ENCODE measurements at regions not wholly inside any gene's neighbourhood (a gene's known extent, or its start where the extent isn't known, plus 50 kb on each side); places are given as distances from the start of the nearest gene placed in this dataset.

DNA sequence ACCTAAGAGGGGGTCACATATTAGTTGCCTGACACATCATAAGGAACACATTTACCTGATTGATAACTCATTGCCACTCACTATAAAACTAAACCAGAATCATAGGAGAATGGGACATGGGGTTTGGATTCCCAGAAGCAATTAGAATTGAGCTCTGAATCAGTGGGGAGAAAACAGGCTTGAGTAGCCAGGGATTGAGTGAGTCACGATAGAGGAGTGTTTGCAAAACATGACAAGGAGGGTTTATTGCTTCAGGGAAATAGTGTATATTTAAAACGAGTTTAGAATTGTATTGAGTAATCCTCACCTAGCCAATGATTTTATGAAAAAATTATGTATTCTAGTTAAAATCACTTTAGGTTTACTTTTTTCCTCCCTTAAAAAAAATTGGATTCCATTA lies 101.1 kb upstream of the THRB start:
- DNase-seq: no peak

DNA sequence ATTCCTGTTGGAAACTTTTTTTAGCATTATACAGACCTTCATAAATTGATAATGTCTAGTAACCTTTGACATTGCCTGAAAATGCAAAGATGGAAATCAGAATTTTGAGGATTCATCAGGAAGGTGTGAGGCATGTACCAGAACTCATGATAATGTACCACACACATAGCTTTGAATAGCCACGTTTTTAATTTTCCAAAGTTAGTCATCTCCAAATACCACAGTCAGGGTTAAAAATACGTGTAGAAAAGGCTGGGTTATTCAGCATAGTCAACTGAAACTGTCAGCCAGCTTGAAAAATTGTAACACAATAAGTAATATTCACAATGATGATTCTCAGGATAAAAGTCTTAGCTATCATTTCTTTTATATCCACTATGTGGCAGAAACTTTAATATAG lies 102.0 kb upstream of the THRB start:
- no peak for DNase-seq

DNA sequence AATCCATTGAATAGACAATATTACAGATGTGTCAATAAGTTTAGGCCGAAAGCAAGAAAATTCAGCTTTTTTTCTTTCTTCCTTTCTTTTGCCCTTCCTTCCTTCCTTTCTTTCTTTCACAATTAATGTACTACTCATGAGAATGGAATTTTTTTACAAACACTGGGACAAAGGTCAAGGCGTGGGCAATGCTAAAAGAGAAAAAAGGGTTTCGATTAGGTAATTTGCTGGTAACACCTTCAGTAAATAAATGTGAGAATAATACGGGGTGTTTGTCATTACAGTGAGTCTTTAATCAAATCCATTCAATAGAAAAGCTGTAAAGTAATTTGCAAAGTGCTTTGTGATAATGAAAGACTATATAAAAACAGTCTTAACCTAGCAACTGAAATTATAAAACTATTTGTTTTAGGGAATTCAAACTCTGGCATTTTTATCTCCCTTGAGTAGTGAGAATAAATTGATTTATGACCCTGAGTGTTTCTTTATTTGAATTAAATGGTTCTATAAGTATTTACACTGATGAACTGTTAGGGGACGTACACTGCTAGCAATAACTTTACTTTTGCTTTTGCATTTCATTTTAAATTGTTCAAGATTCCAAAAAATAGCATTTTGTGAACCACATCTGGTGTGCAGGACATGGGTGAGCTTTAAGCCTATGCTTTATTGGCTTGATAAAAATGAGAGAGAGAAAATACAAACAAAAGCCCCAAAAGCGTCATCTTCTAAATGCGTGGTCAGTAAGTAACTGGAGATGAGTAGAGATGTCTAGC lies 104.2 kb upstream of the THRB start:
- no peak for DNase-seq

DNA sequence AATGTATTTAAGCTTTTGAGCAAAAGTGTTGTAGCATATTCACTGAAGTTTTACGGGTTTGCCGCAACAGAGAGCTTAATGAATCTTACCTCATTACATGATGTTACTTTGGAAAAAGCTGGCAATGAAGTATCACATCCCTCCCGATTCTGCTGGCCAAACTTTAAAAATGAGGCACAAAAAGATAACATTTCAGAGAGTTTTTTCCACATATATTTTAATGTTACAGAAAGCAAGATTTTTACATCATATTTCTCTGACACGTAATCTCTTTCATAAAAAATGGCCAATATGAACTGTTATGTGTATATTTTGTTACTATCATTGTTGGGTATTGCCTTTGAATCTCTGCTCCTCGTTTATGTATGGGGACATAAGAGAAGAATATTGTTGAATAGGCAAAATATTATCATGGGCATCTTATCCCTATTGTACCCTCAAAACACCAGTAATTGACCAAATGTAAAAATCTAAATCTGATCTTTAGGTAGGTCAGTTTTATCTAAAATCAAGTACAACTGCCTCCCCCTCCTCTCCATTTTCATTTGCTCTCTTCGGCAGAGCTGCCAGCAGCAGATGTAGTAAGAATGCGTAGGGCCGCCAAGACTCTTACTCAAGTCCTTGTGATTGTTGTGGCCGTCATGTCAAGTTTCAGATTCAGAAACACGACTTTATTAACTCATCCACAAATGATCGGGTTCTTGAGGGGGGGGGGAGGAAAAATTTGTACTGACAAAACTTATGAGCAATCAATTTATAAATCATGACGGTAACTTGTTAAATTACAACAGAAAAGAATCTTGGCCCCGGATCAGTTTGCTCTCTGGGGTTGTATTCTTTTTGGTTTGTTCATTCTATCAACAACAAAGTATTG lies 106.7 kb upstream of the THRB start:
- DNase-seq: no peak

DNA sequence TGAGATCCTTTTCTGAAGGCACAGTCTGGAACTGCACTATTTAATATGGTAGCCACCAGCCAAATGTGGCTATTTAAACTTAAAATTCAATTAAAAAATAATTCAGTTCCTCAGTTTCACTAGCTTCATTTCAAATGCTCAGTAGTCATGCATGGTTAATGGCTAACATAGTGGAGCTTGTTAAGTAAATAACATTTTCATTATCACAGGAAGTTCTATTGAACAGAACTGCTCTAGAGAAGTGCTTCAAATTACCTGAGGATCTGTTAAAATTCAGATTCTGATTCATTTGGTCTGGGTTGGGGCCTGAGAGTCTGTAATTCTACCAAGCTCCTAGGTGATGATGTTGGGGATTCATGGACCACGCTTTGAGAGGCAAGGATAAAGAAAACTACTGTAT lies 109.6 kb upstream of the THRB start:
- no peak for DNase-seq

DNA sequence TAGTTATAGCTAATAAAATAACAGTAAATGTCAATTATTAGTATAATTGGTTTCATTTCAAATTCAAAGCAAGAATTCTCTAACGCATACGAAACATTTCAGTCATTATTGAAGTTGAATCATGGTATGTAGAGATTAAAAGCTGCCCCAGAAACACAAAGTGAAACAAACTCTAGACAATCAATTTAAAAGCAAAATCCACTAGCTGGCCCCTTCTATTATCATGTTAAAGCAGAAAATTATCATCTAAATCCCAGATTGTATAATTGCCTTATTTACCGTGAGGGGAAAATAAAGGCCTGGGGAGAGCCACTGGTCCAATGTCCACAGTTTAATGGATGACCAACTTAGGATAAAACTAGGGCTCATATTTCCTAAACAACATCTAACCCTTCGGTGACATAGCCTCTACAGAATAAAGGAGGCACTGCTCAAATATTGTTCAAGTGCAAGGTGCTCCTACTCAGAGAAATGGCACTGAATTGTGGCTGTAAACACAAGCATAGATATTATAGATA lies 110.9 kb upstream of the THRB start:
- DNase-seq: no peak

- DNase-seq: no peak
Measured at GRCh38 chr3:24607281-24607680, 112.6 kb upstream of the THRB start.

DNA sequence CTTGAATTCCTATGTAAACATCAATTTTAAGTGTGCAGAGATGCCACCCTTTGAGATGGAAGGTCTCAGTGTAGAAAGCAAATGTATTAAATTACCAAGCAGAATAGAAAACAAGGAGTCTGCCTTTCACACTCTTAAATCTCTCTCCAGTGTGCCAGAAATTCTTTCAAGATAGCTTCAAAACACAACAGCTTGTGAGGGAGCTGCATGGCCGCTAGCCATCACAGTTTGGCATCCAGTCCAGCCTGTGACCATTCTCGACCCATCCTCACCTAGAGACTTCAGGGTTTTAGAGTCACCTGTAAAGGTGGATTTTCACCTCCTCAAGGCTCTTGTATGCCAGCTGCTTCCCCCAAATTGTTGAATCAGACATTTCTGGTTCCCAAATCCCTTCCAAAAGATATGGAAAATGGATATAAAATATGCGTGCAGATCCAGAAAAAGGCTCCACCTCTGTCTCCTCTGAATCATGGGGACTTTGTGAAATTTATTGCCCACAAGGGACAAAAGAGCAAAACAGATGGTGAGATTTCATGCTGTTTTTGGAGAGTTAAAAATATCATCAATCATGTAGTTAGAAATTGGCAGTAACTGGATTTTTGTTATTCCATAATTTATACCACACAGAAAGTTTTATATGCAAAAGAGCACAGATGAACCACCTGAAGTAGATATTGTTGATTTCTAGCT lies 114.2 kb upstream of the THRB start:
- peak in 6 of 58 donors; percentile 5 to 29 (median 18) for DNase-seq

GRCh38 chr3:24614359-24614758 lies 119.7 kb upstream of the THRB start:
- DNase-seq: no peak

GRCh38 chr3:24615177-24615576 lies 120.5 kb upstream of the THRB start:
- DNase-seq: no peak

GRCh38 chr3:24616110-24616829 lies 121.6 kb upstream of the THRB start:
- DNase-seq: no peak

DNA sequence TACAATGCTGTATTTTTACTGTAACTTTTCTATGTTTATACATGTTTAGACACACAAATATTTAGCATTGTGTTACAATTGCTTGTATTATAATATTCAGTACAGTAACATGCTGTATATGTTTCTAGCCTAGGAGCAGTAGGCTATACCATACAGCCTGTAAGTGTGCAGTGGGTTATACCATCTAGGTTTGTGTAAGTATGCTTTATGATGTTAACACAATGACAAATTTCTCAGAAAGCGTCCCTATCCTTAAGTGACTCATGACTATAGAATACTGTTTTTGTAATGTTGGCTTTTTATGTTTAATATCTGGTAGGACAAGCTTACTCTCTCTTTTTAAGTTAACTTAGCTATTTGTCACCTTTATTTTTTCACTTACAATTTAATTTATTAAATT lies 127.5 kb upstream of the THRB start:
- DNase-seq: no peak

DNA sequence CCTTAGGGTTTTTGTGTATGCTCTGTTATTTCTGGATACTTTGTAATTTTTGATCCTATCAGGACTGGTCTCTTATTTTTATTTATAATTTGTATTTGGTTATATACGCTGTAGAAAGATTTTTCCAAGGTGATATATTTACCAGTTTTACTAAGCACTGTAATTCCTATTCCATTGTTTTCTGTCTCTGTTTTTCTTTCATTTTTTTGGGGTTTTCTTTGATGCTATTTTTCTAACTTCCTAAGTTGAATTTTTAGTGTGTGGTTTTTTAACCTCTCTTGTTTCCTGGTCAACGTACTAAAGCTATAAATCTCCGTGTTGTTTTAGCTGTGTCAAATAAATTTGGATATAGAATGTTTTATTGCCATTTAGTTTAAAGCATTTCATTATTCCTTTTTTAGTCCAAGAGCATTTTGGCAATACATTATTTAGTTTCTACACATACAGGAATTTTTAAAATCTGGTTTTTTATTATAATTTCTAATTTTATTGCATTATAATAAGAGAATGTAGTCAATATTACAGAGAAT lies 128.1 kb upstream of the THRB start:
- no peak for DNase-seq

GRCh38 chr3:24623657-24624056 lies 129.0 kb upstream of the THRB start:
- DNase-seq: no peak

GRCh38 chr3:24624938-24625681 lies 130.5 kb upstream of the THRB start:
- DNase-seq: no peak

- DNase-seq: no peak
Measured at GRCh38 chr3:24628523-24629258, 134.0 kb upstream of the THRB start.

DNA sequence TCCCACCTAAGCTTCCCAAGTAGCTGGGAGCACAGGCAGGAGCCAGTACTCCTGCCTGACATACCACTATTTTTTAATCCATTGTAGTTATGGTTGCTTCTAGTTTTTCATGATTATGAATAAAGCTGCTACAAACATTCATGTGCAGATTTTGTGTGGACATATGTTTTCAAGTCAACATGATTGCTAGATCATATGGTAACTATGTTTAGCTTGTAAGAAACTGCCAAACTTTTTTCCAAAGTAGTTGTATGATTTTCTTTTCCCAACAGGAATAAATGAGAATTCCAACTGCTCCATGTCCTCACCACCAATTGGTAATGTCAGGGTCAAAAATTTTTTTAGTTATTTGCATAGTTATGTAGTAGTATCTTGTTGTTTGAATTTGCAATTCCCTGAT lies 136.8 kb upstream of the THRB start:
- no peak for DNase-seq

GRCh38 chr3:24639061-24639460 lies 144.4 kb upstream of the THRB start:
- no peak for DNase-seq
